Mesothelial cell of epicardium (in vitro differentiated cells): ENCODE measurements at regions not wholly inside any gene's neighbourhood (a gene's known extent, or its start where the extent isn't known, plus 50 kb on each side); places are given as distances from the start of the nearest gene placed in this dataset.
A peak's percentile ranks its signal among the peaks of the same experiment; 100 is the strongest.

ENCODE experiments used
- DNase-seq, 2 experiments: peaks; one replicate each; pipeline ENCODE4 v3.0.0; 2021; ENCODE audit warnings: low spot score in 2 of 2; ENCODE audit not compliant: unreplicated experiment in 2 of 2
- H3K27ac Mint-ChIP-seq: 2 replicates; pipeline ENCODE4 v1.8.0; 2021; ENCODE audit warnings: mixed read lengths
- H3K27me3 Mint-ChIP-seq: 2 replicates; pipeline ENCODE4 v1.8.0; 2021; ENCODE audit warnings: low read depth, mixed read lengths
- H3K36me3 Mint-ChIP-seq: 2 replicates; pipeline ENCODE4 v1.8.0; 2021; ENCODE audit warnings: mixed read lengths
- H3K4me1 Mint-ChIP-seq: 2 replicates; pipeline ENCODE4 v1.8.0; 2021; ENCODE audit warnings: mixed read lengths
- H3K4me3 Mint-ChIP-seq: 2 replicates; pipeline ENCODE4 v1.8.0; 2021; ENCODE audit warnings: mild to moderate bottlenecking, moderate library complexity, mixed read lengths
- H3K9me3 Mint-ChIP-seq: 2 replicates; pipeline ENCODE4 v1.8.0; 2021; ENCODE audit warnings: mixed read lengths
- TF ChIP-seq, protein P1 (sequence below): fragments of 200-600 bp; sonication (generic); IDR thresholded peaks from one replicate; pipeline ENCODE4 v1.5.0; 2021; ENCODE audit warnings: antibody characterized with exemption; ENCODE audit not compliant: unreplicated experiment

DNA sequence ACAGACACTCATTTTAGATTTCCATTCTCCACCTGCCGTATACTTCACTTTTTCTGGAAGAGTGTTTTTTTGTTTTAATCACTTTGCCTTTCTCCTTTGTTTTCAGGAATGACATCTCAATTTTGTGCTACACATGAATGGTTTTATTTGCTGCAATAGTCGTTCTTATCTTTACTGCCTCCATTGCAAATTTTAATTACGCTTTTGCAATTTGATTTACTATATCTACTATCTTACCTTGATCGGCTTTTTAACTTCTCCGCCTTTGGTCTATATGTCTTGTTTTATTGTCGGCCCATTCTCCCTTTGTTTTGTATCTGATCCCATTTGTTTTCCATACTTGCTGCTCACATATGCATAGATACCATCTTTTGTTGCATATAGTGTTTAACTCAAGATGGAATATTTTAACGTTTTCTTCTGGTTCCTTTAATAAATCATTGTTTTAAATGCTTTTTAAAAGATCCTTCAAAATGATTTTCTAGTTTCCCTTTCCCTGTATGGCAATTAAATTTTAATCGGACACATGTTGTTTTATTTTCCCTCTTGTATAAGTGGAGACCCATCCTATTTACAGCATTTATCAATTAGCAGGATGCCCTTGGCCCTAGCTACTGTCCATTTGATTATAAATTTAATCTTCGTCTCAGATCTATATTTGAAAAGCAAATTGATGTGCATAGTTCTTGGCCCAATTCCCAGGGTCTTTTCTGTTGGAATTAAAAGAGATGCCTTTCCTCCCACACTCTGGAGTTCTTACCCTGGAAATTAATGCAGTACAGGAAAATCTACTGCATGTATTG is 97.2 kb upstream of the CNTN4 start:
- H3K4me3 Mint-ChIP-seq = no peak overlapping the region
- peak overlapping the region; percentile 59 for H3K27ac Mint-ChIP-seq
- H3K4me1 Mint-ChIP-seq = peaks cover 14% of the 10 kb centered on the region
- DNase-seq = no peak
- H3K36me3 Mint-ChIP-seq = no peaks in the 10 kb centered on the region
- H3K27me3 Mint-ChIP-seq = no peaks in the 10 kb centered on the region
- TF ChIP-seq, protein P1, sequence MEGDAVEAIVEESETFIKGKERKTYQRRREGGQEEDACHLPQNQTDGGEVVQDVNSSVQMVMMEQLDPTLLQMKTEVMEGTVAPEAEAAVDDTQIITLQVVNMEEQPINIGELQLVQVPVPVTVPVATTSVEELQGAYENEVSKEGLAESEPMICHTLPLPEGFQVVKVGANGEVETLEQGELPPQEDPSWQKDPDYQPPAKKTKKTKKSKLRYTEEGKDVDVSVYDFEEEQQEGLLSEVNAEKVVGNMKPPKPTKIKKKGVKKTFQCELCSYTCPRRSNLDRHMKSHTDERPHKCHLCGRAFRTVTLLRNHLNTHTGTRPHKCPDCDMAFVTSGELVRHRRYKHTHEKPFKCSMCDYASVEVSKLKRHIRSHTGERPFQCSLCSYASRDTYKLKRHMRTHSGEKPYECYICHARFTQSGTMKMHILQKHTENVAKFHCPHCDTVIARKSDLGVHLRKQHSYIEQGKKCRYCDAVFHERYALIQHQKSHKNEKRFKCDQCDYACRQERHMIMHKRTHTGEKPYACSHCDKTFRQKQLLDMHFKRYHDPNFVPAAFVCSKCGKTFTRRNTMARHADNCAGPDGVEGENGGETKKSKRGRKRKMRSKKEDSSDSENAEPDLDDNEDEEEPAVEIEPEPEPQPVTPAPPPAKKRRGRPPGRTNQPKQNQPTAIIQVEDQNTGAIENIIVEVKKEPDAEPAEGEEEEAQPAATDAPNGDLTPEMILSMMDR = no peak
- H3K9me3 Mint-ChIP-seq = peaks cover 11% of the 10 kb centered on the region

DNA sequence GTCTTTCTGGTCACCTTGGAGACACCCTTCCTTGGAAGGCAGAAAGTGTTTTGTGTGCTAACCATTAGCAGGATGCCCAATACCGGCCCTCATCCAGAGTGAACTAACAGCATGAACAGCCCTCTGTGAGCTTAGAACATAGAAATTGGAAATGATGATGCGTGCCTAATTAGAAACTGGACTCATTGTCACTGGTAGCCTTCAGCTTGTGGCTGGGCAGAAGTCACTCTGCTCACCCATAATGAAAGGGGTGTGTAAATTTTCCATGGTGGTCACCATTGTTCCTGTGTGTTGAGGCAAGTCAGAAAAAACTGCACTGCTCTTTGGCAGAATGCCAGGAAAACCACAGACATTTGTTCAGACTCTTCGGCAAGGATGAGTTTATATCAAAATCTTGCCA is 74.7 kb upstream of the CNTN4 start:
- Mint-ChIP-seq H3K4me3 (no peak overlapping the region), H3K27me3 (no peaks in the 10 kb centered on the region), H3K4me1 (no peaks in the 10 kb centered on the region), H3K9me3 (peaks cover 11% of the 10 kb centered on the region), H3K36me3 (peaks cover 1% of the 10 kb centered on the region), H3K27ac (no peak overlapping the region)
- DNase-seq = no peak
- TF ChIP-seq, protein P1 = no peak

DNA sequence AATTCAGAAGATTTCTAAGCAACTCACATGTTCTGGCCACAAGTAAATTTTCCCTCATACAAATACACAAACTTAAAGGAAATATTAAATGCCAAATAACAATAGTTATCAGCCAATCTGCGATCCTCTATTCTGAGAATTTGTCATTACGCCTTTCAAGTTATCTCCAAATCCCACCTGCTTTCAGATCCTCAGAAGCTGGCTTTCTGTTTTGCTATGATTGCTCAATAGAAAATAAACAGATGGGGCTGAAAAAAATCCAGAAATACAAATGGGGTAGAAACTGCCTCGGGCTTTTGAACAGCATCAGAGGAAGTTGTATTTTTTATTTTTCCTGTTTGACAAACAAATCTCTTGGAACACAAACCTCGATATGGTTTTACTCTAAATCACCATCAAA is 74.0 kb upstream of the CNTN4 start:
- no peaks in the 10 kb centered on the region for H3K4me1 Mint-ChIP-seq

DNA sequence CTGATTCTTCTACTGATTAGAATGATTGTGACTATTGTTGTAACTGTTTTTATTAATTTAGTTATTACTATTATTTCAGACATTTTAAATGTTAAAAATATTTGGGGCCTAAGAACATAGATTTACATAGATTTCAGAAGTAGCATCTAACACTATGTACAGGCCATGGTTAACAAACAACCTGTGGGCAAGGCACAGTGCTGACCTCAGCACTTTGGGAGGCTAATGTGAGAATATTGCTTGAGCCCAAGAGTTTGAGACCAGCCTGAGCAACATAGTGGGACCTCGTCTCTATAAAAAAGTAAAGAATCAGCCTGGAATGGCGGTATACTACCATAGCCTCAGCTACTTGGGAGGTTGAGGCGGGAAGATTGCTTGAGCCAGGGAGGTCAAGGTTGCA is 69.1 kb upstream of the CNTN4 start:
- Mint-ChIP-seq H3K9me3 (peaks cover 4% of the 10 kb centered on the region), H3K27ac (no peak overlapping the region), H3K27me3 (peaks cover 5% of the 10 kb centered on the region), H3K4me3 (no peak overlapping the region), H3K36me3 (no peaks in the 10 kb centered on the region), H3K4me1 (no peaks in the 10 kb centered on the region)
- TF ChIP-seq, protein P1 = no peak
- no peak for DNase-seq

More for the DNA sequence above, 74.0 kb upstream of the CNTN4 start:
- TF ChIP-seq, protein P1 = no peak
- H3K27ac Mint-ChIP-seq = no peak overlapping the region
- no peak overlapping the region for H3K4me3 Mint-ChIP-seq
- peaks cover 1% of the 10 kb centered on the region for H3K36me3 Mint-ChIP-seq
- no peak for DNase-seq
- peaks cover 11% of the 10 kb centered on the region for H3K9me3 Mint-ChIP-seq
- no peaks in the 10 kb centered on the region for H3K27me3 Mint-ChIP-seq

DNA sequence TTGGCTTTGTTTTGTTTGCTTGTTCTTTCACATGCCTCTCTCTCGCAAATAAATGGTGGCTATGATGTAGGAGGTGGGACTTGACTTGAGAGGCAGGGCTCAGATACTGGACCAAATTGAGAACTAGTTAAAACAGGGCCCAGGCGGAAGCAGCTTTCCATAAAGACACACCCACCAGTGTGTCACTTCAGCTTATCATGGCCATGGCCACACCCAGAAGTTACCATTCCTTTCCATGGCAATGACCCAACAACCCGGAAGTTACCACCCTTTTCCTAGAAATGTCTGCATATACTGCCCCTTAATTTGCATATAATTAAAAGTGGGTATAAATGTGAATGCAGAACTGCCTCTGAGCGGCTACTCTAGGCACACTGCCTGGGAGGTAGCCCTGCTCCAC is 62.6 kb upstream of the CNTN4 start:
- Mint-ChIP-seq H3K27ac (no peak overlapping the region), H3K36me3 (no peaks in the 10 kb centered on the region), H3K4me3 (no peak overlapping the region), H3K27me3 (peaks cover 7% of the 10 kb centered on the region), H3K9me3 (no peaks in the 10 kb centered on the region), H3K4me1 (no peaks in the 10 kb centered on the region)
- no peak for DNase-seq
- TF ChIP-seq, protein P1 = no peak
